COLO668 (cell line): ENCODE measurements at regions not wholly inside any gene's neighbourhood (a gene's known extent, or its start where the extent isn't known, plus 50 kb on each side); places are given as distances from the start of the nearest gene placed in this dataset.
"Not testable (repeated sequence)": the region's sequence is repeated elsewhere in the genome, so short reads cannot be mapped to it uniquely, and the experiment has no call there.

Experiments used
- DNase-seq: peaks from one replicate; lab custom pipeline; 2025; ENCODE audit not compliant: unreplicated experiment; lab: John Stamatoyannopoulos, UW

- no peak for DNase-seq
Measured at GRCh38 chr5:143635888-143636287, 176.1 kb upstream of the HMHB1 start.

DNA sequence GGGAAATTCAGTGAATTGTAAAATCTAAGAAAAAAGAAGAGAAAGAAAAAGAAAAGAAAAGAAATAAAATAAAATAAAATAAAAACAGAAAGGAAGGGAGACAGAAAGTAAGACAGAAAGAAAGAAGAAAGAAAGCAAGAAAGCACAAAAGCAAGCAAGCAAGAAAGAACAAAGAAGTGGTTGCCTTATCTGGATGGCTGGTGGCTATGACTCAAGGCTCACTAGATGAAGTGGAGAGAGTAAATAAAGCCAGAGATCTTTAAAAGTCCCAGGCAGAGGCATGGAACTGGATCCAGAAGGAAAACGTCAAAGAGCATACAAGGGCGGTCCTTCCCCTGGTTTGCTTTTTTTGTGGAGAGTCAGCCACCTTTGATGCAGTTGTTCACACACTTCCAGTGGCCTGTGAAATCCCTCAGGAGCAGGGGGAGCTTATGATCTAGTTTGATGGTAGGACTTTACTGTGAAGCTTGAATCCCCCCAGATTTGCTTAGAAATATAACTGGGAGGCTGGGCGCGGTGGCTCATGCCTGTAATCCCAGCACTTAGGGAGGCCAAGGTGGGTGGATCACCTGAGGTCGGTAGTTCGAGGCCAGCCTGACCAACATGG, 176.7 kb upstream of the HMHB1 start:
- DNase-seq = no peak

- no peak for DNase-seq
Measured at GRCh38 chr5:143634689-143635088, 177.3 kb upstream of the HMHB1 start.

DNA sequence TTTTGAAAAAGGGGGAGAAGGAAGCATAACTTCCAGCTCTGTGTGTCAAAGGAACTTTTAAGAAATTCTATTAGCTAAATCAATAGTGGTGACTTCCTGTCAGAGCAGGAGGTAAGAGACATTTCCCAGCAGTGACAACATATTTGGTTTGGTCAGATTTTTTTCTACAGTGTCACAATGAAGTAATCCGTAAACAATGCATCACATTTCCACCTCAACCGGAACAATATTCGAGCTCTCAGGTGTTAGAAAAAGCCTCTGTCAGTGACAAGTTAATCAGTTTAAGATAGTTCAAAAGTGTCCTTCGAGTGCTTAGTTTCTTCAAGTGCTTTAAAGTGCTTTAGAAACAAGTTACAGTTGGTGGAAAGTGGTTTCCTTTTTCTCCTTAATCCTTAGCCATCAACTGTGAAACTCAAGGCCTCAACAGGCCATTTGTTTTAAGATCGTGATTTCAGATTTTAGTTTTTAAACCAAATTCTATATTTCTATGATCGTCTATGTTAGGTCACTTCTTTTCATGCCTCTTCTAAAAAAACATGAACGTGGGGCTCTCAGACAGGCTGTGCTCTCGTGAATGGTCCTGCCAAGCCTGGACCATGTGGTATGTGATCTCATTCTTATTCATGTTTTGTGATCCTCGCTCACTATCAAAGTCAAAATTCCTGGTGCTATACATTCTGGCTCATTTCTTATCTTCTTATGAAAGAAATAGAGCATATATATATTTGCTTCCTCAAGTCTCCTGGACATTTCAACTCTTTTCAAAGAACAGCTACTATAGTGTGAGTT, 181.9 kb upstream of the HMHB1 start:
- no peak for DNase-seq

GRCh38 chr5:143625048-143625447, 186.9 kb upstream of the HMHB1 start:
- DNase-seq = not testable (repeated sequence)

DNA sequence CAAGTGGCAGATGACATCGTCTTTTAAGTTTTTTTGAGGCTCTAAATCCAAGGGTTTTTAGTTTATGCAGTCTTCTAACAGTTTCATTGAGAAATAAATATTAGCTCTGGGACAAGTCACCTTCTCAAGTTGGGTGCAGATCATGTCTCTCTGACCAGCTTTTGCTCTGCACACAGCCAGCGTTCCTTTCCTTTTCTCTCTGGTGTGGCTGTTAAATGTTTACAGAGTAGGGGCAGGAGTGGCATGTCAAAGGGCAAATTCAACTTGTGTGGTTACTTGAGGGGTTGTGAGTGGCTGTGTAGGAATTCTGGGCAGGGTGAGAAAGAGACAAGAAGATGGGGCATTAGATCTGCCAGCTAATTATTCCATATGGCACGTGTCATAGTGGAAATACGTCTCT, 187.5 kb upstream of the HMHB1 start:
- DNase-seq = no peak

- DNase-seq = no peak
Measured at GRCh38 chr5:143619040-143619439, 192.9 kb upstream of the HMHB1 start.

GRCh38 chr5:143618141-143618540, 193.8 kb upstream of the HMHB1 start:
- no peak for DNase-seq

DNA sequence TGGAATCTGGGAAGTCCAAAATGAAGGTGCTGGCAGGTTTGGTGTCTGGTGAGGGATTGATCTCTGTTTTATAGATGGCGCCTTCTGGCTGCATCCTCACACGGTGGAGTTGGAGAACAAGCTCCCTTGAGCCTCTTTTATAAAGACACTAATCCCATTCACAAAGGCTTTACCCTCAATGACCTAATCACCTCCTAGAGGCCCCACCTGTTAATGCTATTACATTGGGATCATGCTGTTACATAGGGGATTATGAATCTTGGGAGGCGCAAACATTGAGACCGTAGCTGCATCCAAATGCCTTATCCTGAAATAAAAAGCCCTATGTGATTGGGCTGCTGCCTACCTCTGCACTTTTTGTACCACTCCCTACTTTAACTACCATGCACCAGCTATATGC, 197.1 kb upstream of the HMHB1 start:
- DNase-seq = no peak

DNA sequence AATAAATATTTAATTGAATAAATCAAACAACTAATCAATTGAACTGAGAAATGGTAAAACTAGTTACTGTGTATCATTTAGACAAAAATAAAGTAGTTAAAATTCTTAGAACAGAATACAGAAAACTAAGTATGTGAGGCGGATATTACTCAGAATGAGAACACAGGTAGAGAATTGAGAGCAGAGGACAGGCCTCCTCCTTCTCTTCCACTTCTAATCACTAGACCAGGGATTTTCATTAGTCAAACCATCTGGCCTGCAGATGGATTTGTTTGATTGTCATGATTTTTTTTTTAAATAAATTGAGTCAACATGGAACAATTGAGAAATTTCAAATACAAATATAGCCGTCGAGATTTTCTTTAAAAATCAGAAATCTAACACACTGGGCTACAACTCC, 198.6 kb upstream of the HMHB1 start:
- no peak for DNase-seq

GRCh38 chr5:143610946-143611345, 201.0 kb upstream of the HMHB1 start:
- no peak for DNase-seq

DNA sequence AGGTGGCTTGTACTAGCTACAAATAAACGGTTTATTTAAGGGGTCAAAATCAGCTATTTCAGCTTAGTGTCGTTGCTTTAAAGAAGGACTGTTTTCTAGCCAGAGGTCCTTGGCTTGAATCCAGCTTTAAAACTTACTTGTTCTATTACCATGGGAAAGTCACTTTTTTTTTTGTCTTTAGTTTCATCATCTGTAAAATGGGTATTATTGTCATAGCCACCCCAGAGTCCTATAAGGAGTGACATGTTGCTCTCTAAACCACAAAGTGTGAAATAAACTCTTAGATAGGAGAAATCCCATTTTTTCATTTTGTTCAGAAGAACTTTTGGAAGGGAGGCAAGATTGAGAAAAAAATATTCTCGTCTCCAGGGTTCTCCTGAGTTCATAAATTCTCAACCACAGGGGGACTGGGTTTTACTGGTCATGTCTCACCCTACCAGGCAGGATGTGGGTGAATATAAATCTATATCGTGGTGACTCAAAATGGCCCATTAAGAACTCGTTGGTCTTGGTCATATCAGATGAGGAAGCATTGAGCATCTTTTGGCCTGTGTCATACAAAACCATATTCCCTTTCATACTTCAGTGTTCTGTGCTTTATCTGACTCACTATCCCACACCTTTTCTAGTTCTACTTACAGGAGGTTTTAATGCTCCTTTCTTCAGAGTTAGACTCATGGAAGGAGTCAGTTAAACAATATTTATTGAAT, 202.7 kb upstream of the NR3C1 start:
- DNase-seq = no peak

DNA sequence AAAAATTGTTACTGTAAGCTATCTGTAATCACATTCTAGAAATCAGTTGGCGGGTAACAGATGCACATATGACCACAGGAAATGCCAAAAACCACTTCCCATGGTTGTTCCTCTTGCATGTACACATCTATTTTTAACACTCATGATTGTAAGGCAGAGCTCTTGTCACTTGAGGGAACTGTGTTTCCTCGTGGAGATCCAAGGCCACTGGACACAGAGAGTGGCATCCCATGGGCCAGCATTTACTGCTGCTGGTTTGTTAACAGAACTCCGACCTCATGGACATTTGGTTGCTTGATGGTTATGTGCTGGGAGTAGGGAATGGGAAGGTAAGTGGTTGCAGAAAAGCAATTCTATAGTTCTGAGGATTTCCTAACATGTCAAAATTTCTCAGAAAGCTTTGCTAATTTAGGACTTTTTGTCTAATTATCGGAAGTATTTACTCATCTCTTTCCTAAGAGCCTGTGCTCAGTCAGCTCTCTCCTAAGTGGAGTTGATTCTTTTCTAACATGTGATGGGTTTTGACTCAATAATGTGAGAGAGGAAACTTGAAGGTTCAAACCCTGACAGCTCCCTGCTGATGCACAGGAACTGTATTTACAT, 202.0 kb upstream of the NR3C1 start:
- DNase-seq = no peak

- no peak for DNase-seq
Measured at GRCh38 chr5:143601917-143602333, 198.4 kb upstream of the NR3C1 start.

GRCh38 chr5:143601357-143601756, 197.9 kb upstream of the NR3C1 start:
- no peak for DNase-seq

- no peak for DNase-seq
Measured at GRCh38 chr5:143600396-143601075, 197.1 kb upstream of the NR3C1 start.

GRCh38 chr5:143599474-143599873, 196.0 kb upstream of the NR3C1 start:
- no peak for DNase-seq

DNA sequence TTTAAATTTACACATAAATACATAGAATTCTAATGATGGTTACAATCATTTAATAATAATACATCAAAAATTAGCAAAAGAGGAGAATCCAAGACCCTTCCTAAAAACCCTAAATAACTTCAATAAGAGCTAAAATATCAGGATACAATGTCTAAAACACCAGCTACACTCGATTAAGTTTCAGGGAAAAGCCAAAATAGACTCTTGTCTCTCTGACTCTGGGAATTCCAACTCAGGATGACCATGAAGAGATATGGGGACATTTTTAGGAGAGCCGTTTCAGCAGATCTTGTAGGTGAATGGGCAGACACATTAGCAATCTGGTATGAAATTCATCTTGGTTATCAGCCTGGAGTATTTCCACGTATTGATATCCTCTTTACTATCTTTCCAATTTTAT, 193.3 kb upstream of the NR3C1 start:
- DNase-seq = no peak

GRCh38 chr5:143594902-143595818, 191.7 kb upstream of the NR3C1 start:
- peak; percentile 34 for DNase-seq

DNA sequence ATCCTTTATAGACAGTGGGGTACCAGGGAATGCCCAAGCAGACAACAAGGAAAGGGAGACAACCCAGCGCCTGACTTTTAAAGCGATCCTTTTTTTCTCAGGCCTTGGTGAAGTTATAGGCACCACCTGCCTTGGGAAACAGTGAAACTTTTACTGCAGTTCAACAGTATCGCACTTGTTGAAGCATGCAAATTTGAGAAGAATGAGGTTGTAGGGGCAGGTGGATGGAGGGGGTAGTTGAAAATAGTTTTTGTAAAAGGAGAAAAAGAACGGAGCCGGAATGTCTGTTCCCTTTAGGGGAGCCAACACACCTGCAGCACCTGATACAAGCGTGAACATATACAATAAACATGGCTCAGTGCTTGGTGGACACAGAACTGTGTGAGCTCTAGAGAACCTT, 190.2 kb upstream of the NR3C1 start:
- no peak for DNase-seq
